Stimulated activated CD4-positive, alpha-beta T cell treated with anti-CD3 and anti-CD28 coated beads, Interleukin-2, amount 100 ng/mL, for 24 hours (primary cell): ENCODE measurements at regions not wholly inside any gene's neighbourhood (a gene's known extent, or its start where the extent isn't known, plus 50 kb on each side); places are given as distances from the start of the nearest gene placed in this dataset.

Experiments used
- DNase-seq, 2 donors: peaks; one replicate each; pipeline ENCODE4 v3.0.0-alpha.2; 2020

- DNase-seq = no peak
Measured at GRCh38 chr9:23606107-23606506, 219.9 kb downstream of the ELAVL2 start.

- no peak for DNase-seq
Measured at GRCh38 chr9:23608456-23608855, 217.6 kb downstream of the ELAVL2 start.

- no peak for DNase-seq
Measured at GRCh38 chr9:23611869-23612268, 214.2 kb downstream of the ELAVL2 start.

GRCh38 chr9:23615569-23615968, 210.5 kb downstream of the ELAVL2 start:
- DNase-seq = no peak

GRCh38 chr9:23621188-23621587, 204.9 kb downstream of the ELAVL2 start:
- no peak for DNase-seq

- DNase-seq = no peak
Measured at GRCh38 chr9:23621924-23622323, 204.1 kb downstream of the ELAVL2 start.

GRCh38 chr9:23622396-23622795, 203.6 kb downstream of the ELAVL2 start:
- DNase-seq = no peak

GRCh38 chr9:23630488-23630887, 195.6 kb downstream of the ELAVL2 start:
- no peak for DNase-seq

GRCh38 chr9:23635276-23635675, 190.8 kb downstream of the ELAVL2 start:
- no peak for DNase-seq

GRCh38 chr9:23636199-23636598, 189.8 kb downstream of the ELAVL2 start:
- DNase-seq = no peak

GRCh38 chr9:23638011-23638410, 188.0 kb downstream of the ELAVL2 start:
- DNase-seq = no peak

- DNase-seq = no peak
Measured at GRCh38 chr9:23638837-23639426, 187.1 kb downstream of the ELAVL2 start.
